ENCODE measurements at regions not wholly inside any gene's neighbourhood (a gene's known extent, or its start where the extent isn't known, plus 50 kb on each side); places are given as distances from the start of the nearest gene placed in this dataset.

DNA sequence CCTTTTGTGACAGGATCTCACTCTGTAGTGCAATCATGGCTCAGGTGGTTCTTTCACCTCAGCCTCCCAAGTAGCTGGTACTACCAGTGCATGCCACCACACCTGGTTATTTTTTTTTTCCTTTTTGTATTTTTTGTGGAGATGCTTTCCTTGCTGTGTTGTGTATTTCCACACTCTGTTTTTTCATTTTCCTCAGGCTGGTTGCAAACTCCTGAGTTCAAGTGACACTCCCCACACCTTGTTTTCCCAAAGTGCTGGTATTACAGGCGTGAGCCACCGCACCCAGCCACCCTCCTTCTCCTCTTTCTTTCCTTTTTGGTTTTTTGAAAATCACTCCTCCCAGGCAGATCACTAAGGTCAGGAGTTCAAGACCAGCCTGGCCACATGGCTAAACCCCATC is 65.0 kb downstream of the MYCN start:
- TF ChIP-seq, protein P1, sequence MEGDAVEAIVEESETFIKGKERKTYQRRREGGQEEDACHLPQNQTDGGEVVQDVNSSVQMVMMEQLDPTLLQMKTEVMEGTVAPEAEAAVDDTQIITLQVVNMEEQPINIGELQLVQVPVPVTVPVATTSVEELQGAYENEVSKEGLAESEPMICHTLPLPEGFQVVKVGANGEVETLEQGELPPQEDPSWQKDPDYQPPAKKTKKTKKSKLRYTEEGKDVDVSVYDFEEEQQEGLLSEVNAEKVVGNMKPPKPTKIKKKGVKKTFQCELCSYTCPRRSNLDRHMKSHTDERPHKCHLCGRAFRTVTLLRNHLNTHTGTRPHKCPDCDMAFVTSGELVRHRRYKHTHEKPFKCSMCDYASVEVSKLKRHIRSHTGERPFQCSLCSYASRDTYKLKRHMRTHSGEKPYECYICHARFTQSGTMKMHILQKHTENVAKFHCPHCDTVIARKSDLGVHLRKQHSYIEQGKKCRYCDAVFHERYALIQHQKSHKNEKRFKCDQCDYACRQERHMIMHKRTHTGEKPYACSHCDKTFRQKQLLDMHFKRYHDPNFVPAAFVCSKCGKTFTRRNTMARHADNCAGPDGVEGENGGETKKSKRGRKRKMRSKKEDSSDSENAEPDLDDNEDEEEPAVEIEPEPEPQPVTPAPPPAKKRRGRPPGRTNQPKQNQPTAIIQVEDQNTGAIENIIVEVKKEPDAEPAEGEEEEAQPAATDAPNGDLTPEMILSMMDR (IDR thresholded peaks at IDR 0.05; ENCODE audit: borderline replicate concordance, insufficient read depth, low read depth, low read length): no peak
- H3K4me3 ChIP-seq (ENCODE audit: low read depth, low read length): no peak overlapping the region

DNA sequence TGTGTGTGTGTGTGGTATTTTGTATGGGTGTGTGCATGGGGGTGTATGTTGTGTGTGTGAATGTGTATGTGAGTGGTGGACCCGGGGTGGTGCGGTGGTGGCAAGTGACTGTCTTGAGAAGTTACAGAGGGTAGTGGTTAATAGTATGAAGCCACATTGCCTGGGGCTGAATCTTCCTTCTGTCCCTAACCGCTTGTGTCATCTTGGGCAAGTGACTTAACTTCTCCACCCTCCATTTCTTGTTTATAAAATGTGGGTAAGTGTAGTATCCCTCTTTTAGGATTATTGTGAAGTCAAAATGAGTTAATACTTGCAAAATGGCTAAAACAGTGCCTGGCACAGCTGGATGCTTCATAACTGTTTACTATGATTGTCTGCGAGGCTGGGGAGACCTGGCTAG is 63.5 kb downstream of the MYCN start:
- TF ChIP-seq, protein P1 (IDR thresholded peaks at IDR 0.05; ENCODE audit: borderline replicate concordance, insufficient read depth, low read depth, low read length): no peak

DNA sequence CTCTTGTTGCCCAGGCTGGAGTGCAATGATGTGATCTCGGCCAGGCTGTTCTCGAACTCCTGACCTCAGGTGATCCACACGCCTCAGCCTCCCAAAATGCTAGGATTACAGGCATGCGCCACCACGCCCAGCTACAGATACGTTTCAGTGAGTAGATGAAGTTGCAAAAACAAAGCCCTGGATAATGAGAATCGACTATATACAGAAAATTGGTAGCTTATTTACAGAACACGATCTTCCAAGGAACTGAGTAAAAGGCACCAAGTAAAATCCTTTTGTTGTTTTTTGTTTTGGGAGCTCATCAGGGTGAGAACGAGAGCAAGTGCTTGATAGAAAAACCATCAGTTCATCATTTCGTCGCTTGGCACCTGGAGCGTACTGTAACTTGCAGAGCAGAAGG is 62.8 kb downstream of the MYCN start:
- no peak overlapping the region for H3K4me3 ChIP-seq (ENCODE audit: low read depth, low read length)
- TF ChIP-seq, protein P1 (IDR thresholded peaks at IDR 0.05; ENCODE audit: borderline replicate concordance, insufficient read depth, low read depth, low read length): no peak

More for the DNA sequence above, 63.5 kb downstream of the MYCN start:
- no peak overlapping the region for H3K4me3 ChIP-seq (ENCODE audit: low read depth, low read length)

DNA sequence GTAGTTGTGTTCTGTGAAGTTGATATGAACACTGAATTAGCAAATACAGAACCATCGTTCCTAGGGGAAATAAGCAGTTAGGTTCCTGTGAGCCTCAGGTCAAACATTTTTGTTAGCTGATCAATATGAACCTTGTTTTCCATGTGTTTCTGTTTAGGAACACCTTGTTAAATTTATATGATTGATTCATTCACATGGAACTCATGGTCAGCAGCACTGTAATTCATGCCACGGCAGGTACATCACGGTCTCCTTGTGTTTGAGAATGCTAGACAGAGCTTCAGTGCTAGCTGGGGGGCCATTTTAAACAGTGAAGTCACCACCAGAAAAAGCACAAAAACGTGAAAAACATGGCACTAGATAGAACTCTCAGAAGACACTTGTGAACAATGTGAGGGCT is 62.2 kb downstream of the MYCN start:
- TF ChIP-seq, protein P1 (IDR thresholded peaks at IDR 0.05; ENCODE audit: borderline replicate concordance, insufficient read depth, low read depth, low read length): no peak
- H3K4me3 ChIP-seq (ENCODE audit: low read depth, low read length): no peak overlapping the region

DNA sequence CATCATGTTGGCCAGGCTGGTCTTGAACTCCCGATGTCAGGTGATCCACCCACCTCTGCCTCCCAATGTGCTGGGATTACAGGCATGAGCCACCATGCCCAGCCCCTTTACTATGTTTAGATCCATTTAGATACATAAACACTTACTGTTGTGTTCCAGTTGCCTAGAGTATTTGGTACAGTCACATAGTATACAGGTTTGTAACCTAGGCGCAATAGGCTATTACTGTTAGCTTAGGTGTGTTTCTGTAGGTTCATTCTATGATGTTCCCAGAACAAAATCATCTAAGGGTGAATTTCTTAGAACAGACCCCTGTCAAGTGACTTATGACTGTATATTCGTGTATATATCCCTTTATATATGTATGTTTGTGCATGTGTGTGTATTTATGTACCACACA is 61.8 kb downstream of the MYCN start:
- TF ChIP-seq, protein P1 (IDR thresholded peaks at IDR 0.05; ENCODE audit: borderline replicate concordance, insufficient read depth, low read depth, low read length): no peak
- H3K4me3 ChIP-seq (ENCODE audit: low read depth, low read length): no peak overlapping the region

DNA sequence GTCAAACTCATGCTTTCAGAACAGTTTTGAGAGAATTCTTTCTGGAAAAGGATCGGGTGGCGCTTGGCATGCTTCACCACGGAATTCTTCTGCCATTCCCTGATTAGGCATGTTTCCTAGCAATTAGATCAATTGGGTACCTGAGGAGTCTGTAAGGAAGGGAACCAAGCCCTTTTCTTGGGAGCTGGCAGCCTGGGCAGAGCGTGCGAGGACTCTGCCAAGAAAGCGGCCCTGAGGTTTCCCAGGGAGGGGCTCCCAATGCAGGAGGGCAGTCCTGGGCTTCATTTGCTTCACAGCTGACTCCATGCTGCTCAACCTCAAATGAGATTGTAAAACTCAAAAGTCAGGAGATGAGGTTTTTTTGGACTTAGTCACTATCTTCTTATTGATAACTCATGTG is 60.3 kb downstream of the MYCN start:
- no peak overlapping the region for H3K4me3 ChIP-seq (ENCODE audit: low read depth, low read length)
- TF ChIP-seq, protein P1 (IDR thresholded peaks at IDR 0.05; ENCODE audit: borderline replicate concordance, insufficient read depth, low read depth, low read length): no peak

DNA sequence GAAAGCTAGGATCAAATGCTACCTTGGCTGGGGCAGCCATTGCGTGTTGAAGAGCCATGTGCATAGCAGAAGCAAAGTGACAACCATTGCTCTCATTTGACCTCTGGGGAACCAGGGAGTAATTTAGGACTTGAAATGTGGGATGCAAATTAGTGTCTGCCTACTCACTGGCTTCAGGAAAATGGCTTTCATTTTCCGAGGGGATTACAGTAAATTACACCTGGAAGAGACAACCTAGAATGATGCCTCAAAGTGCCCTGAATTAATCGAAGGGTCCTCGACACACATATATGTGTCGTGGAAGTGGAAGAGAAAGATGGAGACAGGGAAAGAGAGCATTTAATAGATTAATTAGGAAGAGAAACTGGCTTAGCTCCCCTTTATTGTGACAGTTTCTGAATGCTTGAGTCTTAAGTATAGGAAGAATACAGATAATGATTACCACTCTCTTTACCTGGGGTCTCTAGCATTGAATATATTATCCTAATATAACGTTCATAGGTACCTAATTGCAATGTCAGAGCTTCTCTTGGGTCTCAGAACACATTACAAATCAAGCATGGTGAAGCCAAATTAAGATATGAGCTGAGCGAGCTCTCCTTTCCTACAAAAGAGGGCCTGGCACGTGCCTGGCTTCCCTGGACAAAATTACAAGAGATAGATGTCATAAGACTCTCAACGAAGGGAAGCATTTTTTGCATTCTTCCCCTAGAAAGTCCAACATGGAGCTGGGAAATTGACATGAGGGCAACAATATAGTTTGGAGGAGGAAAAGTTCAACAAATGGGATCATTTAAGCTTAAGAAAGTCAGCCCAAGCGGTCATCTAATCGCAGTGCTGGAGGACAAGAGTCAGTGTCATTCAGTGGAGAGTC is 59.5 kb downstream of the MYCN start:
- H3K4me3 ChIP-seq (ENCODE audit: low read depth, low read length): no peak overlapping the region
- TF ChIP-seq, protein P1 (IDR thresholded peaks at IDR 0.05; ENCODE audit: borderline replicate concordance, insufficient read depth, low read depth, low read length): no peak
